HG03280 (cell line): ENCODE measurements at regions not wholly inside any gene's neighbourhood (a gene's known extent, or its start where the extent isn't known, plus 50 kb on each side); places are given as distances from the start of the nearest gene placed in this dataset.

Experiments used
- ATAC-seq: cut with Tn5 transposase; IDR thresholded peaks from one replicate; pipeline ENCODE4 v1.9.1; 2021; ENCODE audit warnings: mild to moderate bottlenecking, moderate library complexity; ENCODE audit not compliant: unreplicated experiment

- no peak for ATAC-seq
Measured at GRCh38 chr18:10298346-10298745, 156.1 kb upstream of the APCDD1 start.

- ATAC-seq: no peak
Measured at GRCh38 chr18:10299643-10300042, 154.8 kb upstream of the APCDD1 start.

- no peak for ATAC-seq
Measured at GRCh38 chr18:10300739-10301138, 153.7 kb upstream of the APCDD1 start.

GRCh38 chr18:10301831-10302483 lies 152.5 kb upstream of the APCDD1 start:
- no peak for ATAC-seq

GRCh38 chr18:10303171-10303570 lies 151.3 kb upstream of the APCDD1 start:
- no peak for ATAC-seq

GRCh38 chr18:10304853-10305252 lies 149.6 kb upstream of the APCDD1 start:
- no peak for ATAC-seq

GRCh38 chr18:10306779-10307178 lies 147.7 kb upstream of the APCDD1 start:
- no peak for ATAC-seq

GRCh38 chr18:10308154-10308553 lies 146.3 kb upstream of the APCDD1 start:
- no peak for ATAC-seq

GRCh38 chr18:10310626-10311025 lies 143.8 kb upstream of the APCDD1 start:
- ATAC-seq: no peak

GRCh38 chr18:10312326-10313015 lies 142.0 kb upstream of the APCDD1 start:
- no peak for ATAC-seq

- no peak for ATAC-seq
Measured at GRCh38 chr18:10313016-10313342, 141.5 kb upstream of the APCDD1 start.

- no peak for ATAC-seq
Measured at GRCh38 chr18:10314066-10314465, 140.4 kb upstream of the APCDD1 start.

GRCh38 chr18:10315522-10315921 lies 138.9 kb upstream of the APCDD1 start:
- no peak for ATAC-seq

GRCh38 chr18:10316778-10317177 lies 137.7 kb upstream of the APCDD1 start:
- no peak for ATAC-seq

GRCh38 chr18:10317864-10318690 lies 136.4 kb upstream of the APCDD1 start:
- no peak for ATAC-seq

GRCh38 chr18:10318691-10318970 lies 135.8 kb upstream of the APCDD1 start:
- ATAC-seq: no peak

GRCh38 chr18:10319026-10319425 lies 135.4 kb upstream of the APCDD1 start:
- ATAC-seq: no peak

GRCh38 chr18:10319914-10320600 lies 134.4 kb upstream of the APCDD1 start:
- ATAC-seq: no peak

- no peak for ATAC-seq
Measured at GRCh38 chr18:10320791-10321190, 133.6 kb upstream of the APCDD1 start.

GRCh38 chr18:10321576-10321975 lies 132.9 kb upstream of the APCDD1 start:
- no peak for ATAC-seq

- no peak for ATAC-seq
Measured at GRCh38 chr18:10322004-10322403, 132.4 kb upstream of the APCDD1 start.

GRCh38 chr18:10322435-10322834 lies 132.0 kb upstream of the APCDD1 start:
- ATAC-seq: no peak
